Left hindlimb (tissue), 1 donor: ENCODE measurements at regions not wholly inside any gene's neighbourhood (a gene's known extent, or its start where the extent isn't known, plus 50 kb on each side); places are given as distances from the start of the nearest gene placed in this dataset.

Experiments used
- DNase-seq: peaks from one replicate; pipeline ENCODE4 v3.0.0-alpha.2; 2018

GRCh38 chr22:47238690-47239473, 476.4 kb downstream of the TBC1D22A start:
- no peak for DNase-seq

DNA sequence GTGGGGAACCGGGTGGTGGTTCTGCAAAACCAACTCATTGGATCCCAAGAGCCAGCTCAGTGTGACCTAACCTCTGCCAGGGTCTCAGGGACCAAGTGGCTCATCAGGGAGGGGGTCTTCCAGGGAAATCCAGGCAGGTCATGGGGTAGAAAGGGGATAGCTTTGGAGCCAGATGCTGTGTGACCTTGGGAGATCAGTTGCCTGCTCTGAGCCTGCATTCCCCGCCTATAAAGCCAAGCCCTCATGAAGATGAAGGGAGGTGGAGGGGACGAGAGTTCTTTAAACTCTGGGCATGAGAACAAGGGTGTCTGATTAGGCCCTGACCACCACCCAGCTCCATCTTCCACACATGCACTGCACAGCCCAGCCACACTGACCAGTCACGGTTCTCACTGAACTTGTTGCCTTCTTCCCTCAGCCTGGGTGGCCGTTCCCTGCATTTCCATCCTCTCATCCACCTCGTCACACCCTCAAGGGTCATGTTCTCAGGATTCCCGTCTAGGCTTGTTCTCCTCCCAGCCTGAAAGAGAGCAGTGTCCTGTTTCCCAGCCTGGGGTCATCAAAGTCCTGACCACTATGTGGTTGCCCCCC, 475.5 kb downstream of the TBC1D22A start:
- DNase-seq: no peak

- DNase-seq: no peak
Observed at GRCh38 chr22:47236718-47237117, 474.3 kb downstream of the TBC1D22A start.

GRCh38 chr22:47236161-47236560, 473.7 kb downstream of the TBC1D22A start:
- no peak for DNase-seq

DNA sequence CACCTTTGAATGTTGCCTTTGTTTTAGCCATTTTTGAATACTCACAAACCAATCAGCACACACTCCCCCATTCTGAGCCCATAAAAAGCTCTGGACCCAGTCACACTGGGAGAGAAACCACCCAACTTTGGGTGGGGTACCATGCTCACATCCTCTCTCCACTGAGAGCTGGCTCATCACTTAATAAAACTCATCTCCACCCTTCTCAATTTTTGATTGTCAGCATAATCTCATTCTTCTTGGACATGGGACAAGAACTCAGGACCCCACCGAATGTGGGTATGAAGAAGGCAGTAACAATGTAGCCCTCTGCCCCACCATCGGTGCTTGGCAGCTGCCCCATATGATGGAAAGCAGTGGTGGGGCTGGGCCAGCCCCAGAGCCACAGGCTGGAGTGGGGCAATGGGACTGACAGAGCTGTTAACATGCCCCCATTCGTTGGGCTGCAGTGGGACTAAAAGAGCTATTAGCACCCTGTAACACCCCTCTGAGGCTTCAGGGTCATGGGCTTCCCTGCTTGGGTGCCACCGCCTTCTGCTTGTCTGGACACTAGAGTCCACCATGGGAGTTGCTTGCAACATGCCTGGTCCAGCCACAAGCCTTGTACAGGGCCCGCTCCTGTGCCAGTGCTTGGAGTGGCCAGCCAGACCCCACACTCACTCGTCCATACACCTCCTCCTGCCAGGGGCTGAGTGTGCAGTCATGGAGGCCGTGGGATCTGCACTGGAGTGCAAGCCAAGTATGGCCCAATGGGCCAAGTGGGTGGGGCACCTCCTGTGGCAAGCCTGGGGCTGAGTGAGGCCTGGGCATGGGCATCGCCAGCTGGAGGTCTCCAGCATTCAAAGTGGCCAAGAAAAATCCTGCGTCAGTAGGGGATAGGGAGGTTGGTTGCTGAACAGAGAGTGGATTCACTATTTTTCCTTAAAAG, 471.1 kb downstream of the TBC1D22A start:
- no peak for DNase-seq

- no peak for DNase-seq
Observed at GRCh38 chr22:47232753-47233152, 470.3 kb downstream of the TBC1D22A start.

GRCh38 chr22:47232197-47232596, 469.7 kb downstream of the TBC1D22A start:
- DNase-seq: no peak

GRCh38 chr22:47231759-47232158, 469.3 kb downstream of the TBC1D22A start:
- DNase-seq: no peak

DNA sequence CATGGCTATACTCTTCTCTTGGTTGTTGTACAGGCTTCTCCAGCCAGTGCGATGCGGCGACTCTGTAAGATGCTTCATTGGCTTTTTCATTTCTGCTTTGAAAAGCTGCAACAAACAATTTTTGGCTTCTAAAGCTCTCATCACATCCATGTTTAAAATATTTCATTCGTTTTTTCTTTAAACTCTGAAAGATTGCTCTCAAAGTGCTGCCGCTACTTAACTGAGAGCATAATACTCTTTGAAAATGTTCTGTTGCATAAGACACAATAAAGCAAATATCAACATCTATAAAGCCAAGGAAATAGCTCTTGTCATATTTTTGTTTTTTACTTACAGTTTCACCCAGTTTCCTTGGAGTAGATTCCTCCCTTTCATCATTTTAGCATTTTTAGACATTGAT, 468.3 kb downstream of the TBC1D22A start:
- no peak for DNase-seq

- no peak for DNase-seq
Observed at GRCh38 chr22:47230251-47230650, 467.8 kb downstream of the TBC1D22A start.

- DNase-seq: no peak
Observed at GRCh38 chr22:47228767-47229166, 466.3 kb downstream of the TBC1D22A start.

- no peak for DNase-seq
Observed at GRCh38 chr22:47225931-47226633, 463.6 kb downstream of the TBC1D22A start.

DNA sequence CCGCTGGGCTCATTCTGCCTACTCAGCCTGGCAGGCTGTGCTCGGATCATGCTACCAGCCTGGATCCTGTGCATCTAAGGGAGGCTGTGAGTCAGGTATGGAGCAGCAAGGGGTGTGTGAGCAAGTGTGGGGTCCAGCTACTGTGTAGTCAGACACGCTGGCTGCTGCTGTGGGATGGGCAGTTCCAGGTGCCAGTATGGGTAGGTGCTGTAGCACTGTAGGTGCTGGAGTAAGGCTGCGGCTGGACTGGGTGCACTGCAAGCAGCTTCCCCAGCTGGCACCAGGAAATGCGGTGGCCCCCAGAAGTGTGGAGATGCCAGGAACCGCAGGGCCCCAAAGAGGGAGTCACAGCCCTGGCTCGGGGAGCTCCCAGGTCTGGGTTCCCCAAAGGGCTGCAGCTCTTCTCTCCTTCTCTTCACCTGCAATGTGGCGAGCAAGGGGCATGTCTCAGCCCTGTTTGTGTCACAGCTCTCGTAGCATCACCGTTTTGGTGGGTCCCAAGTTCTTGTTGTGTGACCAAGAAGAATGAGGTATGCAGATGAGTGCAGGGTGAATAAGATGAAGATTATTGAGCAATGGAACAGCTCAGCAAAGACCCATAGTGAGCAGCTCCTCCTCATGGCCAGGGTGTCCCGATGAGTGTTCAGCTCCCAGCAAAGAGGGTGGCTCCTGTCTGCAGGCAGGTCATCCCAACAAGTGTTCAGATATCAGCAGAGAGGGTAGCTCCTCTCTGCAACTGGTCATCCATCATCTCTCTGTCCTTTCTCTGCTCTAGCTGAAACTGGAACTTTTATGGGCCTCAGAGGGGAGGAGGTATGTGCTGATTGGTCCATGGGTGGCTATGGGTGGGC, 462.9 kb downstream of the TBC1D22A start:
- no peak for DNase-seq
